MG63 (cell line): ENCODE measurements at regions not wholly inside any gene's neighbourhood (a gene's known extent, or its start where the extent isn't known, plus 50 kb on each side); places are given as distances from the start of the nearest gene placed in this dataset.
"Not testable (repeated sequence)": the region's sequence is repeated elsewhere in the genome, so short reads cannot be mapped to it uniquely, and the experiment has no call there.

Experiments
- DNase-seq: peaks from one replicate; pipeline ENCODE4 v3.0.0-alpha.2; 2020
- H3K27me3 ChIP-seq: fragments of 250-450 bp; sonication (Bioruptor Pico); 2 replicates; pipeline ENCODE4 v1.5.1; 2020; ENCODE audit warnings: mild to moderate bottlenecking, moderate library complexity
- H3K36me3 ChIP-seq: fragments of 250-450 bp; sonication (Bioruptor Pico); 2 replicates; pipeline ENCODE4 v1.5.1; 2020; ENCODE audit warnings: mild to moderate bottlenecking, moderate library complexity
- H3K4me3 ChIP-seq: fragments of 250-450 bp; sonication (Bioruptor Pico); 2 replicates; pipeline ENCODE4 v1.5.1; 2020; ENCODE audit warnings: mild to moderate bottlenecking, moderate library complexity
- H3K9me3 ChIP-seq: fragments of 250-450 bp; sonication (Bioruptor Pico); 2 replicates; pipeline ENCODE4 v1.5.1; 2020; ENCODE audit warnings: mild to moderate bottlenecking, moderate library complexity

GRCh38 chr3:20645340-20645739 lies 459.3 kb upstream of the SGO1 start:
- H3K27me3 ChIP-seq = no peaks in the 10 kb centered on the region
- DNase-seq = no peak
- H3K4me3 ChIP-seq = no peak overlapping the region
- no peaks in the 10 kb centered on the region for H3K36me3 ChIP-seq
- H3K9me3 ChIP-seq = no peaks in the 10 kb centered on the region

- Histone ChIP-seq H3K27me3 (no peaks in the 10 kb centered on the region), H3K36me3 (no peaks in the 10 kb centered on the region), H3K9me3 (no peaks in the 10 kb centered on the region), H3K4me3 (no peak overlapping the region)
- DNase-seq = no peak
These were observed 451.7 kb upstream of the SGO1 start for GRCh38 chr3:20637729-20638128.

DNA sequence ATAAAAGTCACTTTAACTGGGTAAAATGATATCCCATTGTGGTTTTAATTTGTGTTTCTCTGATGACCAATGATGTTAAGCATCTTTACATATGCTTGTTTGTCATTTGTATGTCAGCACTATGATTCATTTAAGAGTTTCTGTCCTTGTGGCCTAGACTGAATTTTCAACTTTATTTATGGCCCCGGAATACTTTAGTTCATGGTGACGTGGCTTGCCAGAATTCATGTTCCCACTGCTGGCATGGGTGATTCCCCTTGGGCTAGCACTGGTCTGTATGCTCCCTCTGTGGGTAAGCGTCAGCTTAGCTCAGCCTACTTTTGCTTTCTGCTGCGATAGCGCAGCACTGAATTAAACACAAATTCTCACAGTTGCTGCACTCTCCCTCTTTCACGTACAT lies 436.3 kb upstream of the SGO1 start:
- no peaks in the 10 kb centered on the region; the same call in 1 of the 2 replicates for H3K9me3 ChIP-seq
- peak; percentile 6 for DNase-seq

GRCh38 chr3:20618621-20619020 lies 432.6 kb upstream of the SGO1 start:
- not testable (repeated sequence) for H3K9me3 ChIP-seq, H3K27me3 ChIP-seq, DNase-seq, H3K4me3 ChIP-seq, H3K36me3 ChIP-seq

More for the DNA sequence above, 436.3 kb upstream of the SGO1 start:
- Histone ChIP-seq H3K4me3 (no peak overlapping the region), H3K36me3 (no peaks in the 10 kb centered on the region), H3K27me3 (no peaks in the 10 kb centered on the region)

- H3K27me3 ChIP-seq, H3K4me3 ChIP-seq, H3K9me3 ChIP-seq, H3K36me3 ChIP-seq, DNase-seq: not testable (repeated sequence)
These were observed 432.2 kb upstream of the SGO1 start for GRCh38 chr3:20618181-20618580.

- H3K4me3 ChIP-seq, H3K36me3 ChIP-seq, DNase-seq, H3K27me3 ChIP-seq, H3K9me3 ChIP-seq: not testable (repeated sequence)
These were observed 430.0 kb upstream of the SGO1 start for GRCh38 chr3:20615982-20616381.

DNA sequence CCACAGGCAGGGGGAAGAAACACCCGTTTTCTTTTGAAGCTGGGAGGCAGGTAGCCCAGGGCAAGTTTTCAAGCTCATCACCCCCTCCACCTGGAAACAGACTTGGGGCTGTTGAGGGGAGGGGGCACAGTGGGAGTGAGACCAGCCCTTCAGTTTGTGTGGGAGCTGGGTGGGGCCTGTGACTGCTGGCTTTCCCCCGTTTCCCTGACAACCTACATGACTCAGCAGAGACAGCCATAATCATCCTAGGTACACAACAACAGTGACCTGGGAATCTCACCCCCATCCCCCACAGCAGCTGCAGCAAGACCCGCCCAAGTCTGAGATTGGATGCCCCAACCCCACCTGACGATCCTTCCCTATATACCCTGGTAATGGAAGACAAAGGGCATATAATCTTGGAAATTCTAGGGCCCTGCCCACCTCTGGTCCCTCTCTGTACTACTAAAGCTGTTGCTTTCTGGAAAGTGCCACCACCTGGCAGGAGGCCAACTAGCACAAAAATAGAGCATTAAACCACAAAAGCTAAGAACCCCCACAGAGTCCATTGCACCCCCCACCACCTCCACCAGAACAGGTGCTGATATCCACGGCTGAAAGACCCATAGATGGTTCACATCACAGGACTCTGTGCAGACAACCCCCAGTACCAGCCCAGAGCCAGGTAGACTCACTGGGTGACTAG lies 422.2 kb upstream of the SGO1 start:
- no peak overlapping the region for H3K4me3 ChIP-seq
- H3K36me3 ChIP-seq = no peaks in the 10 kb centered on the region
- no peak for DNase-seq
- H3K9me3 ChIP-seq = no peaks in the 10 kb centered on the region
- no peaks in the 10 kb centered on the region for H3K27me3 ChIP-seq

GRCh38 chr3:20604659-20605058 lies 418.7 kb upstream of the SGO1 start:
- Histone ChIP-seq H3K9me3 (no peaks in the 10 kb centered on the region), H3K4me3 (no peak overlapping the region), H3K27me3 (no peaks in the 10 kb centered on the region), H3K36me3 (no peaks in the 10 kb centered on the region)
- no peak for DNase-seq

- Histone ChIP-seq H3K36me3 (no peaks in the 10 kb centered on the region), H3K9me3 (no peaks in the 10 kb centered on the region), H3K27me3 (no peaks in the 10 kb centered on the region), H3K4me3 (no peak overlapping the region)
- no peak for DNase-seq
These were observed 403.3 kb upstream of the SGO1 start for GRCh38 chr3:20589275-20589674.

DNA sequence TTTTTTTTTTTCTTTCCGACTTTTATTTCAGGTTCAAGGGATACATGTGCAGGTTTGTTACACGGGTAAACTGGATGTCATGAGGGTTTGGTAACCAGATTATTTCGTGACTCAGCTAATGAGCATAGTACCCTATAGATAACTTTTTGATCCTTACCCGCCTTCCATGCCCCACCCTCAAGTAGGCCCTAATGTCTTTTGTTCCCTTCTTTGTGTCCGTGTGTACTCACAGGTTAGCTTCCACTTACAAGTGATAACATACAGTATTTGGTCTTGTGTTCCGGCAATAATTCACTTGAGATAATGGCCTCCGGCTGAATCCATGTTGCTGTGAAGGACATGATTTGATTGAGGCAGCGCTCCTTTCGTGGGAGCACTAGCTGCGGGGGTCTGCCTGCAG lies 402.8 kb upstream of the SGO1 start:
- no peak for DNase-seq
- Histone ChIP-seq H3K4me3 (no peak overlapping the region), H3K36me3 (no peaks in the 10 kb centered on the region), H3K9me3 (no peaks in the 10 kb centered on the region), H3K27me3 (no peaks in the 10 kb centered on the region)

DNA sequence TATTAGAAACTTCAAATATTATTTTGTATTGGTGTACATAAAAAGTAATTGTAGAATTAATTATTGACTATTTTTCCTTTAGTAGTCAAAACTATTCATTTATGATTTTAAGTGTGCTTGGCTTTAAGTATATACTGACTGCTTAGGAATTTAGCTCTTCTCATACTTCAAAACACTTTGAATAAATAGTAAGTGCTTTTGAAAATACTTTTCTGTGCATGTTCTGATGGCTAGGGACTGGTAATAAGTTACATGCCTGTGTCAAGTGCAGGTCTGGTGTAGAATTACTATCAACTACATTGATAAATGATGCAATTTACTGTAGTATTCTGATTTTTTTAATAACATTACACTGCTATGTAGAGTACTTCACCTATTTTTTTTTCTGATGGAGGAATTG lies 397.6 kb upstream of the SGO1 start:
- Histone ChIP-seq H3K9me3 (no peaks in the 10 kb centered on the region), H3K36me3 (no peaks in the 10 kb centered on the region), H3K27me3 (no peaks in the 10 kb centered on the region), H3K4me3 (no peak overlapping the region)
- no peak for DNase-seq

GRCh38 chr3:20576228-20576627 lies 390.2 kb upstream of the SGO1 start:
- H3K36me3 ChIP-seq = no peaks in the 10 kb centered on the region
- no peaks in the 10 kb centered on the region for H3K9me3 ChIP-seq
- no peak overlapping the region for H3K4me3 ChIP-seq
- no peaks in the 10 kb centered on the region for H3K27me3 ChIP-seq
- no peak for DNase-seq

GRCh38 chr3:20575146-20575545 lies 389.1 kb upstream of the SGO1 start:
- Histone ChIP-seq H3K9me3 (no peaks in the 10 kb centered on the region), H3K4me3 (no peak overlapping the region), H3K27me3 (no peaks in the 10 kb centered on the region), H3K36me3 (no peaks in the 10 kb centered on the region)
- no peak for DNase-seq

GRCh38 chr3:20574746-20575145 lies 388.7 kb upstream of the SGO1 start:
- Histone ChIP-seq H3K9me3 (no peaks in the 10 kb centered on the region), H3K4me3 (no peak overlapping the region), H3K27me3 (no peaks in the 10 kb centered on the region), H3K36me3 (no peaks in the 10 kb centered on the region)
- DNase-seq = no peak

DNA sequence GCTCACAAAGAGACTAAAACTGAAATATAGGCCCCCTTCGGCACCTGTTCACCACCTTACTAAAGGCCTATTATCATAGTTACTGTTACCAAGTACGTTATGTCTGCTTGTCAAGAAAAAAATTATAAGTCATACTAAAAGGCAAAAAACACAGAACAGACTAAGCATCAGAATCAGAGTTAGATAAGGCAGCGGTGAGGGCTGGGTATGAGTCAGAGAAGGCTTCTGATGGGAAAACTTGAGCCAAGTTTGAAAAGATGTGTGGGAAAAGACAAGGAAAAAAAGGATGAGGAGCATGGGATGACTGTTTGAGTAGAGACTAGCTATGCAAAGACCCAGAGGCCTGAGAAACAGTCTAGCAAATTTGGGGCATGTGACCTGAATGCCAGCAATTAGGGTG lies 387.2 kb upstream of the SGO1 start:
- H3K36me3 ChIP-seq = no peaks in the 10 kb centered on the region
- DNase-seq = no peak
- no peaks in the 10 kb centered on the region for H3K9me3 ChIP-seq
- H3K4me3 ChIP-seq = no peak overlapping the region
- H3K27me3 ChIP-seq = no peaks in the 10 kb centered on the region

GRCh38 chr3:20572473-20572872 lies 386.5 kb upstream of the SGO1 start:
- no peak for DNase-seq

GRCh38 chr3:20569310-20569709 lies 383.3 kb upstream of the SGO1 start:
- no peaks in the 10 kb centered on the region for H3K9me3 ChIP-seq
- H3K4me3 ChIP-seq = no peak overlapping the region
- DNase-seq = no peak
- no peaks in the 10 kb centered on the region for H3K27me3 ChIP-seq
- no peaks in the 10 kb centered on the region for H3K36me3 ChIP-seq

More at GRCh38 chr3:20572473-20572872, 386.5 kb upstream of the SGO1 start:
- no peak overlapping the region for H3K4me3 ChIP-seq
- no peaks in the 10 kb centered on the region for H3K27me3 ChIP-seq
- no peaks in the 10 kb centered on the region for H3K36me3 ChIP-seq
- no peaks in the 10 kb centered on the region for H3K9me3 ChIP-seq

GRCh38 chr3:20564966-20565365 lies 379.0 kb upstream of the SGO1 start:
- no peak overlapping the region for H3K4me3 ChIP-seq
- H3K9me3 ChIP-seq = no peaks in the 10 kb centered on the region
- no peaks in the 10 kb centered on the region for H3K27me3 ChIP-seq
- DNase-seq = no peak
- H3K36me3 ChIP-seq = no peaks in the 10 kb centered on the region

GRCh38 chr3:20563985-20564384 lies 378.0 kb upstream of the SGO1 start:
- H3K36me3 ChIP-seq = no peaks in the 10 kb centered on the region
- no peak for DNase-seq
- no peaks in the 10 kb centered on the region for H3K9me3 ChIP-seq
- no peaks in the 10 kb centered on the region for H3K27me3 ChIP-seq
- H3K4me3 ChIP-seq = no peak overlapping the region
